NCI-H510A (cell line): ENCODE measurements at regions not wholly inside any gene's neighbourhood (a gene's known extent, or its start where the extent isn't known, plus 50 kb on each side); places are given as distances from the start of the nearest gene placed in this dataset.
"Not testable (repeated sequence)": the region's sequence is repeated elsewhere in the genome, so short reads cannot be mapped to it uniquely, and the experiment has no call there.

Experiments used
- DNase-seq: peaks from one replicate; lab custom pipeline; 2025; lab: John Stamatoyannopoulos, UW

DNA sequence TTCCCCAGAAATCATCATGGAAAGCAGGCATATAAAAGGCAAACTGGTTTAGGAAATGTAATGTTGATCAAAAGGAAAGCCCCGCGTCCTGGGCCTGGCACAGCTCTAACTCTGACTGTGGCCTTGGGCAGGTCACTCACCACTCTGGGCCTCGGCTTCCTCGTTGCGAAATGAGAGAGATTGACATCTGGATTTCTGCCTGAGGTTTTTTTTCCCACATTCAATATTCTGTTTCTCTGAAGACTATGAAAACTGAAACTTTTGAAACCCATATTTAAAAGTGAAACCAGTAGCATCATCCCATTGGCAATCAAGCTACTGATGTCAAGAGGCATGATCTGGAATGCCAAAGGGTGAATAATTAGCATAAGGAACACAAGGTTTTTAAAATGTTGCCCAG is 369.7 kb upstream of the NPVF start:
- DNase-seq: no peak

DNA sequence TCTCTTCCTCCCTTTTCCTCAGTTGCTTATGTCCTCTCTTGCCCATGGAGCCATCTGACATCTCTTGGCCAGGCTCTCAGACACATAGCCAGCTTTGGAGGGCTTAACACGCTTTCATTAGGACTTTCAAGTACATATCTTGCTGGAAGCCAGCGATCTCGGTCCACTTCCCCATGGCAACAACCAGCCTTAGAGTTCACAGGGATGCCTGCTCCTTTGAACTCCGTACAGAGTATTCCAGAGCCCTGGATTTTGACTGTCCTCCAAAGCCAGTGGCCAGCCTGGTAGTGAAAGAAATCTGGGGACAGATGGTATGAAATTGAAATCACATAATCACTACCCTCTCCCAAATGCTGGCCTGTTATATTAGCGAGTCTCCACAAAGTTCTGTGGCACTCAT is 370.5 kb upstream of the NPVF start:
- DNase-seq: no peak

DNA sequence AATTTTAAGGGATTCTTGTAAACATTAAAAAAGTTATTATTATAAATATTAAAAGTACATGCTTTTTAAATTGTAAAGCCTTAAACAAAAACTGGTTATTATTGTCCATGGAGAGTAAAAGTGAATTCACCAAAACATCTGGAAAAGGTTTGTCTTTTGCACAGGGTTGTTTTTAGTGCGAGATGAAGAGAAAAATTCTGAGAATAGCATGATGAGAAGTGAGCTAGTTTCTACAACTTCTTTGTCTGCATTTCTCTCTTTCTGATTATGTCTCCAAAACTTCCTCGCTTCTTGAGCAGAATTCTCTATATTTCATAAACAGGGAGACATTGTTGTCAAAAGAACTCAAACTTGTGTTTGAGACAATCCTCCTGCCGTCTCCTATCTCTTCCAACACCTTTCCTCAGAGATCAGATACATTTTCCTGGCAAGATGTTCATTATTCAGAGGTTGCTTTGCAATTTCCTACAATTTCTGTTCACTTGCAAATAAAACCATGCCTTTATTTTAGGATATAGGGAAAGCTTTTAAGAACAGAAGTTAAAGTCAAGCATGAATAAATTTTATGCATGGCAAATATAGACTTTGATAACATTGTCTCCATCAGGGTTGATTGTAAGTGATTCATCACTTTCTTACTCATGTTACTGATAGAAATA is 372.1 kb upstream of the NPVF start:
- no peak for DNase-seq

DNA sequence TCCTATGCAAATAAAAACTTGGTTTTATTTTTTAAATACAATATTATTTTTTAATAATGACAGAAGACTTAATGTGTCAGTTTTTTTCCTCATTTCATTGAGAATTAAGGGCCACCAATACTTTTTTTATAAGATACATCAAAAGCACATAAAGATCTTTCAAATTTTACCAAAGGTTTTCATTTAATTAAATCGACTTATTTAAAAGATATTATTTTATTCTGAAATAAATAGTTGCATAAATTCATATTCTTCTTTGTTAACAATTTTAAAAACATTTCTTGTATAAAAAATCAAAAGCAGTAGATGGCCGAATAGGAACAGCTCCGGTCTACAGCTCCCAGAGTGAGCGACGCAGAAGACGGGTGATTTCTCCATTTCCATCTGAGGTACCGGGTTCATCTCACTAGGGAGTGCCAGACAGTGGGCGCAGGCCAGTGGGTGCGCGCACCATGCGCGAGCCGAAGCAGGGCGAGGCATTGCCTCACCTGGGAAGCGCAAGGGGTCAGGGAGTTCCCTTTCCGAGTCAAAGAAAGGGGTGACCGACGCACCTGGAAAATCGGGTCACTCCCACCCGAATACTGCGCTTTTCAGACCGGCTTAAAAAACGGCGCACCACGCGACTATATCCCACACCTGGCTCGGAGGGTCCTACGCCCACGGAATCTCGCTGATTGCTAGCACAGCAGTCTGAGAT is 374.6 kb upstream of the NPVF start:
- not testable (repeated sequence) for DNase-seq

DNA sequence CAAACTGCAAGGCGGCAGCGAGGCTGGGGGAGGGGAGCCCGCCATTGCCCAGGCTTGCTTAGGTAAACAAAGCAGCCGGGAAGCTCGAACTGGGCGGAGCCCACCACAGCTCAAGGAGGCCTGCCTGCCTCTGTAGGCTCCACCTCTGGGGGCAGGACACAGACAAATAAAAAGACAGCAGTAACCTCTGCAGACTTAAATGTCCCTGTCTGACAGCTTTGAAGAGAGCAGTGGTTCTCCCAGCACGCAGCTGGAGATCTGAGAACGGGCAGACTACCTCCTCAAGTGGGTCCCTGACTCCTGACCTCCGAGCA is 375.1 kb upstream of the NPVF start:
- DNase-seq: not testable (repeated sequence)

DNA sequence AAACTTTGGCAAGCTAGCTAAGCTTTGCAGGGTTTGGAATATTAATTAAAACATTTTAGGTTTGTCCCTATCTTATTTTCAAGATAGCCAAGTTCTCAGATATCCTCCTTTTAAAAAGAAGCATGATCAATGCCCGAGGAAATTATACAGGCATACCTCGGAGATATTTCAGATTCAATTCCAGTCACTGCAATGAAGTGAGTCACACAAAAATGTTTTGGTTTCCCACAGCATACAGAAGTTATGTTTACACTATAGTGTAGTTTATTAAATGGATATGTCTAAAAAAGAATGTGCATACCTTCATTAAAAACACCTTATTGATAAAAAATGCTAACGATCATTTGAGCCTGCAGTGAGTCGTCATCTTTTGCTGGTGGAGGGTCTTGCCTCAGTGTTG is 382.9 kb upstream of the NPVF start:
- DNase-seq: no peak

DNA sequence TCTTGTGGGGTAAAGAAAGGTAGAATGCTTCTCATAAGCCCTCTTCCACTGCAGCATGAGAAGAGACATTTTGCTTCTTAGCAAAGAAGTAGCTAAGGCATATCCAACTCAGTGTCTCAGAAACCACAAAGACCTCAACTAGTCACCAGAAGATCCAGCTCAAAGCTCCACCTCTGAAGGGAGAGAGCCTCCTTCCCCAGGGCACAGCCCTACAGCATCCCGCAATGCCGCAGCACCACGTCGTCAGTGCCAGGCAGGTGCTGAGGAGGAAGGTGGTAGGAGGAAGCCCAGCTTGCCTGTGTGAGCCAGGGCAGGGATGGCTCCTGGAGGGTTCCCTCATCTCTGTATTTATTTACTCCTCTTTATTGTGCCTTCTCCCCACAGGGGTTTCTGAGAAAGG is 385.6 kb upstream of the NPVF start:
- DNase-seq: no peak

DNA sequence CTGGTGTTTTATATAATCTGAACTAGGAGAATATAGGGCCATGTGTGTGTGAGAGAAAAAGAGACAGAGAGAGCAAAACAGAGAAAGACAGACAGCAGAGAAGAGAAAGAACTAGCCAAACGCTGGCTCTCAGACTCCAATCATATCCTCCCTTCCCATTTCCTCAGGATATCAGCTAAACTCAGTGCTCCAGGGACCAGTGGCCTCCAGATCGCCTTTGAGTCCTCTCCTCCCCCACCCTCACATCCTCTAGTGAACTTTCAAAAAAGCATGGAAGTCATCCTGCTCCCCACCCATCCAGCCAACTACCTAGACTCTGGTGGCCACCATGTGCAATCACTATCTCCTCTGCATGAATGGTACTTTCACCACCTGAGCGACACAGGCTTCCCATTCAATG is 386.1 kb upstream of the NPVF start:
- DNase-seq: no peak

DNA sequence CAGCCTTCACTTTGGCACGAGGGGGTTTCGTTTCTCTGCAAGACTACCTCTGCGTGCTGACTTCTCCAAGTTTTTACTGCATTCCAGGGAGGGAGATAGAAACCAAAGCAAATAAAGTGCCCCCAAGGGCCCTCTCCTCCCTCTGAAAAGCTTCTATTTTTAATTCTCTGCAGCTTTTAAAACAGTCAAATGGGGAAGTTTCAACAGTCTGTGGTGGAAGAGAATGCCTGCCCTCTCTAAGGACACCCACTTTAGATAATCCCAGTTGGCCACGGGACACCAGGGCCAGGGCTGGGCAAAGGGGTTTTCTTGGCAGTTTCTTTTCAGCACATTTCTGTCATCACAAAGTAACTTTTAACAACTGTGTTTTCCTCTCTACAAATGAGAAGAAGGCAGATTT is 386.7 kb upstream of the NPVF start:
- no peak for DNase-seq

DNA sequence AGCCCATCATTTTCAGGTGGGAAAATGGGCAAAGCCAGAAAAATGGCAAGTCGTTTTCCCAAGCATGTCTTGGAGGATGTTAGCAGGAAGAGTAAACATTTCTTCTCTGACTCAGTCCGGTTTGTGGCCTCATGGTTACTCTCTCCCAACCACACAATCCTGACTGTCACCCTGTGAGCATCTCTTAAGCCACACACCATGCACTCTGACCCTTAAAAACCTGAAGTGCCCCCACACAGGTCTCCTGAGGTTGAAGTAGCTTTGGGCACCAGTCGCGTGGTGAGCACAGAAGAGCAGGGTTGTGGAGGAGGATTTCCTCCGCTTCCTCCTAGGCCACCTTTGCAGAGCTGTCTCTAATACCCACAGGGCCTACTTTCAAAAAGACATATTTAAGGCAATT is 387.3 kb upstream of the NPVF start:
- no peak for DNase-seq

DNA sequence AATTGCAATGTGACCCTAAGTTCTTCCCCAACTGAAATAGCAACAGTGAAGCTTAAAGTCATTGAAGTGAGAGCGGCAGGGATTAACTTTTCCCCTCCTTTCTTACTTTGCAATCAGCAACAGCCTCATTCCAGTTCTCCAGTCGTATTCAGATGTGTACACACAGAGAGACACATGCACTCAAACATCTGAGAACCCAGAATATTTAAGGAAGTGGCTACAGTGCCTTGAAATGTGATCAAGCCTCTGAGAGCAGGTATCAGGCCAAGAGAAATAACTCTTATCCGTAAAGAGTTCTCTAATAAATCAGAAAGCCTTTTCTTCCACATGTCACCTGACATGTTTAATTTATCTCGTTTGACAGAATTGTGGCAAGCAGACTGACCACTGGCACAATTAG is 388.9 kb upstream of the NPVF start:
- no peak for DNase-seq

DNA sequence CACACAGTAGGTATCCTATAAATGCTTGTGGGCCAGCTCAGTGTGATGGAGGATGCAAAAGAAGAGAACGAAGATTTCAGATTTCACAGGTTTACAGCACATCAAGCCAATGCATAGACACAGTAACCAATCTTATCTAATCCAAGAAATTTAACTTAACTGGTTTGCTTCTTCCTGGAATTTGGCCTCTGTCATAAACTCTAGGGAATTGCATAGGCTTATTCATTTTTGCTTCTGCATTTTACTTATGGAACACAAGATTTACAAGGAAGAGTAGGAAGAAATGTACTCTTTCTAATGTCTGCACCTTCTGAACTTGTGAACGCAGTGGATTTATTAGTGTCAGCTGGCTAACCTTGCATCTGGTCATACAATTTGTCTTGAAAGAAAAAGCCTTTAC is 389.4 kb upstream of the NPVF start:
- no peak for DNase-seq

DNA sequence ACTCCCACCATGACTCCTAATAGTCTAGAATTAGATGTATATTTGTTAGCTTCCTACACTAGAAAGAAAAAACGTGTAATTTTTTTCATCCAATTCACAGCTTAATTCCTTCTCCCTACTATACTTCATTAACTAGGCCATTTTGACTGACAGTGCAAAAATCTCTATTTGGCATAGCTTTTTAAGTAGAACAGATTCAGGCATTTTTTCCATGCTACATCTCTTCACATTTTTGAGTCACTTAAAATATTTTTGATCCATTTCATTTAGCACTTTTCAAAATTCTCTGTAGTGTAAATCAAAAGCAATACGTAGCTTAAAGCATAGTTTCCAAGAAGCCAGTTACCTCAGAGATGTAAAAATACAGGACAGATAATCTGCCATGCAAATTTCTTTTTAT is 391.1 kb upstream of the NPVF start:
- no peak for DNase-seq

DNA sequence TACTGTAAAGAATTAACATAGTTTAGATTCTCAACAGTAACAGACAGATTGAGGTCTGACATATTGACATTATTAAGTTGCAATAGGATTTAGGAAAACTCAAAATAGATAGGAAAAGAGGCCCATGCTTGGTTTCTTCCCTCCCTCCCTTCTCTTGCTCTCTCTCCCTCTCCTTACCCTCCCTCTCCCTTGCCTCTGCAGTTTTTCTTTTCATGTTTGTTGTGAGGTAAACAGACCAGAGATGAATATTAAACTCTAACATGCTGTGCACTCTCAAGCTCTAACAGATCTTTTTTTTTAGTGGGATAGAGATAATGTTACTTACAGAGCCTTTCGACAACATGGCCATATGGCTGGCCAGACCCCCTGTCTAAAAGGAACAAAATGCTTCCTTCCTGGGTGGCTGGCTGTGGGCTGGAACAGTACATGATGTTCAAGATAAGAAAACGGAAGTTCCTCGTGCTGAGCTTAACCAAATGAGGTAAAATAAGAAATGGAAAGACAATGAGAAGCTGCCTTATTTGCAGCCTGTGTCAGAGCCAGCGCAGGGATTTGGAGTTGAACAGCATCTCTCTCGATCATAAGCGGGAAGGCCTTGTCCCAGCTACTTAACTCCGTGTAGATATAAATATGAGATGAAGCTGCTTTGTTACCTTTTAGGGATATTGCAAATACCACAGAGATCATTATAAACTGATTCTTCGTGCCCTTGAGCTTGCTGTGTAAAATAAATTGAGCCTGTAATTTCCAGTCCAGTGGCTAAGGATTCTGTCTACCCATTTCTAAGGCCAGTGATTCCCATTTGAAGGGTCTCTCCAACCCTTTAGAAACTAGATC is 391.9 kb upstream of the NPVF start:
- DNase-seq: no peak

DNA sequence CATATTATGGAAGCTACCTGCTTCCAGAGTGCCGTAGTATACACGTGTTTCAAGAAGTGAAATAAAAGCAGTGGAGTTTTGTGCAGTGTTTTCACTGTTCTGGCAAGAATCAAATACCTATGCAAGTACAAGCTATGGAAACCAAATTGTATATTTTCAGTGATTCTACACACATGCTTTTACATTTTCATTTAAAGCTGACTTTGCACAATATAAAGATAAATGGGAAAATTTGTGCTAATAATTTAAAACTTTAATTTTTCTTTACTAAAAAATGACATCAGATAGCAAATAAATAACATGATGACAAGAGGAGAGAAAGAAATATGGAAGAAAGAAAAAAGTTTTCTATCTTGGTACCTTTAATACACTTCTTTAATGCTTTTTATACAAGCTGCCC is 393.7 kb upstream of the NPVF start:
- no peak for DNase-seq

DNA sequence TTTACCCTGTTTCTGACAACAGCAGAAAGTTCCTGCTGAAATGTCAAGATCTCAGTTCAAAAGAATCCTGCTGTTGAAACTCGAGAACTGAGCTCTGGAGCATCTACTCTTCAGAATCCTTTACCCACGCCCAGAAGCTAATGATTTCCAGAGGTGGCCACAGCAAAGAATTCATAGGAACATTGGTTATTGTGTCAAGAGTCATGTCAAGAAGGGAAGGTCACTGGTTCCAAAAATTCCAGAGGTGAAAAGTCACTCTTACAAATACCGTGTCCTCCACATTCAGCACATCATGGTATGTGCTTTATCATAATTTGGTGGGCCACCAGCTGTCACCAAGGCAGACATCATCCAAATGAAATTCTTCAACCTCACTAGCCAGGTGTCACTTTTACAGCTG is 394.4 kb upstream of the NPVF start:
- no peak for DNase-seq

DNA sequence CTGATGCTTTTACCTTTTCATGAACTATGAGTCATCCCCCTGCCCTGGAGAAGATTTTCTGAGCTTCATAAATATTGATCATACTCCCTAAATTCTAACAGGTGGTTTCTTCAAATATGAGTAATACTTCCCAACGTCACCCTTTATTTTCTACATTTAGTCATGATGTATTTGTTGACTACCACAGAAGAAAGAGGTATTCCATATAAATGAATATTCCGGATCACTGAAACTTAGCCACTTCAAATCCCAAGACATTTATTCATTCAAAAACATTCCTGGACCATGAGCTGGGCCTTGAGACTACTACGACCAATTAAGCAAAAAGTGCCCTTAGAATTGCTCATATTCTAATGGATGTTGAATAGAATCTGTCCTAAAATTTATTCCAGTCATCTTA is 395.8 kb upstream of the NPVF start:
- DNase-seq: no peak

DNA sequence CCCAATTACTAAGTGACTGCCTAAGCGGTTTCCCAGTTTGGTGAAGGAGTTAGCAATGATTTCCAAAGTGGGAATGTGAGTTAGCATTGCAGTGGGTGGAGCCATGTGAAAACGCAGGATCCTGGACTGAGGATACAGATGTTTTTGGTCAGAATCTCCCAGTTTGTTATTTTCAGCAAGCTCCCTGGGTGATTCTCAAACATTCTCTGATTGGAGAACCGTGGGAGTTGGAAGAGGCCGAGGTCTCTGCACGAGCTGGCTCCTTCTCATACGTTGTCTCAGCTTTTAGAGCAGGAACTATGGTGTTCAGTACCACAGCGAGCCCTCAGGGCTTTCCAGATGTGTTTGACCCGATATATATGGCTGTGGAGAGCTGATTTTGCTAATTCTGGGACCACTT is 396.5 kb upstream of the NPVF start:
- DNase-seq: no peak

DNA sequence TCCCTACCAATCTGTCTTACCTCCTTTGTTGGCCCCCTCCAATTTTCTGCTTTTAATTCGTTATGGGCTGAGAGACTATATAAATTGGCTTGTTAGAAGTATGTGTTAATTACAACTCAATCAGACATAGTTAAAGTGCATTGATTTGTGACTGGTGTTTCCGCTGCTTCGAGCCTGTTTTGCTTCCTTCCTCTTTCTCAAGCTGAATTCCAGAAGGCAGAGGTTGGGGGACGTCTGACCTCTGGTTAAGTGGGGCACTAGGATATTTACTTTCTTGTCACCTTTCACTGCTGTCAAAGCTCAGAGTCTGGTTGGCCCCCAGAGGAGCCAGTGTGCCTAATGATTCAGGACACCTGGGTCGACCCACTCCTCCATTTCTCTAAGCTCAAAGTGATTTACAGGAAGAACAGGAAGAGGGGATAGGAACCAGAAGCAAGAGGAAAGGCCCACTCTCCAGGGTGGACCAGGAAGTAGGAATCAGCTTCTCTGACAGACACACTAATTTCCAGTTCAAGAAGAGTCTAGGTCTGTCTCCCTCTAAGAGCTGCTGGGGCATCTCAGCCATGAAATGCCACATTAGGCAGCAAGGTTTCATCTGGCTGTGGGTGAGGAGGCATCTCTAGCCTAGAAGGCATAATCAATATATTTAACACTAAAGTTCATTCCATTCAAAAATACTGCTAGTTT is 397.2 kb upstream of the NPVF start:
- no peak for DNase-seq

DNA sequence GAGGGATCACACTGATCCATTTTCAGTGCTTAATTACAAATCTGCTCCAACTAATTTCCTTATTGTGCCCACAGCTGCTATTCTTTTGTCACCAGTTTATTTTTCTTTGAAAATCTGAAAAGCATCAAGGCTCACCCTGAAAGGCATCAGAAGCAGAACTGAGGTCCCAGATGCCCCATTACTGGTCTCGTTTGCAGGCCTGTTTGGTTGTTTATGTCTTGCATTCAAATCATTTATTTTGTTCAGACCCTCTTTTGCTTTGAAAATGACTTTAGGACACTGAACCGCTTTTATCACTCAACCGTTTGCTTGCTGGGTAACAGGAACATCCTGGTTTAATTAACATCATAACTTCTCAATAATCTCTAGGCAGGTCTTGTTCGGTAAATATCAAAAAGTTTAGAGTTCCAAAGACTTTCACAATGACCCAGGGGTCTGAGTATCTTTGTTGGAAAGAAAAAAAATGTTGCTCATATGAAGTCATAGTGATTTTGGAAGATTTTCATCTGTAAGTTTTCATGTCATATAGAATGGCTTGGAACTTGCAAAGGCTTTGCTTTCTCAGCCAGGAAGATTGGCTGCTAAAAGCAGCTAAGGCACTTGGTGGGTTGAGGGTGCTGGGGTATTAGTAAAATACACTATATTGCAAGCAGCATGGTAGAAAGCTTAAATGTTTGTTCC is 398.3 kb upstream of the NPVF start:
- DNase-seq: no peak

DNA sequence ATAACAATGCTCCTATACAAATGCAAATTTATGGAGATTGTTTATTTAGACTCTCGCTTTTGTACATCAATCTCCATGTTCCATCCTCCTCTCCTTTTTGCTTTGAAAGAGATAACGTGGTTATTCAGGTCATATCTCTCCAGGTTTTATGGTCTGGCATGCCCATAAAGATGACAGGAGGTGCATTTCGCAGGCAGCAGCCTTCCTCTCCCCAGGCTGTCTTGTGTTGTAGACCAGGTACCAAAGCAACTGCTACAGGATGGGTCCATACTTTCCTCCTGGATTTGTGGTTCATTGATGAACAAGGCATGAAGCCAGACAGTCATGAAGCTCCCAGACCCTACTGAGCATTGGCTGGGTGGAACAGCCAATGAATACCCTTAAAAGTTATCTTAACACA is 400.2 kb upstream of the NPVF start:
- no peak for DNase-seq

DNA sequence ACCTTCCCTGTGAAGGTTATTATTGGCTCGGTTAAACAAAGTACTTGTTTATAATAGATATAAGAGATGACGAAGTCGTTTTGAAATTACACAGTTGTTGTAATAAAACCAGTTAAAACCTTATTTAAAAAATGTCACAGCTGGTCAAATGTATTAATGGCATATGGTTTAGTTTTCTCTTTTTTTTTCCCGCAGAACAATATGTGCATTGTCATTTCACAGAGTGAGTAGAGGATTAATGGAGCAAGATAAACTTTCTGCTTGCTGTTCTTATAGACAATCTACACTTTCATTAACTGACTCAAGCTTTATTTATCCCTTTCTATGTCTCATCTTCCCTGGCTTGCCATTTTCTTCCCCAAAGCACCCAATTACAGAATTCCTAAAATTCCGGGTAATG is 404.3 kb upstream of the NPVF start:
- DNase-seq: no peak
